ENCODE measurements at regions not wholly inside any gene's neighbourhood (a gene's known extent, or its start where the extent isn't known, plus 50 kb on each side); places are given as distances from the start of the nearest gene placed in this dataset.

- DNase-seq, result no peak
Observed at GRCh38 chr20:58087562-58087858, 140.9 kb downstream of the ANKRD60 start.

- peak; percentile 2 to 31 for DNase-seq
Observed at GRCh38 chr20:58086763-58087561, 141.5 kb downstream of the ANKRD60 start.

GRCh38 chr20:58084966-58085365 lies 143.5 kb downstream of the ANKRD60 start:
- no peak for DNase-seq

- DNase-seq, result no peak
Observed at GRCh38 chr20:58084566-58084965, 143.9 kb downstream of the ANKRD60 start.

GRCh38 chr20:58081846-58082245 lies 146.6 kb downstream of the ANKRD60 start:
- DNase-seq, result no peak

GRCh38 chr20:58078741-58079522 lies 149.5 kb downstream of the ANKRD60 start:
- no peak for DNase-seq

GRCh38 chr20:58077282-58077681 lies 151.2 kb downstream of the ANKRD60 start:
- no peak for DNase-seq

GRCh38 chr20:58076405-58076804 lies 152.0 kb downstream of the ANKRD60 start:
- no peak for DNase-seq

GRCh38 chr20:58075586-58076345 lies 152.7 kb downstream of the ANKRD60 start:
- DNase-seq, result no peak

GRCh38 chr20:58073945-58074856 lies 154.3 kb downstream of the ANKRD60 start:
- DNase-seq, result no peak

GRCh38 chr20:58072695-58073671 lies 155.5 kb downstream of the ANKRD60 start:
- no peak for DNase-seq

- DNase-seq, result no peak
Observed at GRCh38 chr20:58071991-58072390, 156.5 kb downstream of the ANKRD60 start.

GRCh38 chr20:58071298-58071697 lies 157.2 kb downstream of the ANKRD60 start:
- DNase-seq, result no peak

GRCh38 chr20:58070664-58071196 lies 157.7 kb downstream of the ANKRD60 start:
- DNase-seq, result no peak

- no peak for DNase-seq
Observed at GRCh38 chr20:58069796-58070663, 158.4 kb downstream of the ANKRD60 start.

- no peak for DNase-seq
Observed at GRCh38 chr20:58069207-58069606, 159.2 kb downstream of the ANKRD60 start.

GRCh38 chr20:58065508-58066361 lies 162.7 kb downstream of the ANKRD60 start:
- no peak for DNase-seq

- DNase-seq, result no peak
Observed at GRCh38 chr20:58064411-58065010, 163.9 kb downstream of the ANKRD60 start.

- DNase-seq, result no peak
Observed at GRCh38 chr20:58059260-58059544, 169.3 kb downstream of the ANKRD60 start.
